ENCODE measurements at regions not wholly inside any gene's neighbourhood (a gene's known extent, or its start where the extent isn't known, plus 50 kb on each side); places are given as distances from the start of the nearest gene placed in this dataset.

DNA sequence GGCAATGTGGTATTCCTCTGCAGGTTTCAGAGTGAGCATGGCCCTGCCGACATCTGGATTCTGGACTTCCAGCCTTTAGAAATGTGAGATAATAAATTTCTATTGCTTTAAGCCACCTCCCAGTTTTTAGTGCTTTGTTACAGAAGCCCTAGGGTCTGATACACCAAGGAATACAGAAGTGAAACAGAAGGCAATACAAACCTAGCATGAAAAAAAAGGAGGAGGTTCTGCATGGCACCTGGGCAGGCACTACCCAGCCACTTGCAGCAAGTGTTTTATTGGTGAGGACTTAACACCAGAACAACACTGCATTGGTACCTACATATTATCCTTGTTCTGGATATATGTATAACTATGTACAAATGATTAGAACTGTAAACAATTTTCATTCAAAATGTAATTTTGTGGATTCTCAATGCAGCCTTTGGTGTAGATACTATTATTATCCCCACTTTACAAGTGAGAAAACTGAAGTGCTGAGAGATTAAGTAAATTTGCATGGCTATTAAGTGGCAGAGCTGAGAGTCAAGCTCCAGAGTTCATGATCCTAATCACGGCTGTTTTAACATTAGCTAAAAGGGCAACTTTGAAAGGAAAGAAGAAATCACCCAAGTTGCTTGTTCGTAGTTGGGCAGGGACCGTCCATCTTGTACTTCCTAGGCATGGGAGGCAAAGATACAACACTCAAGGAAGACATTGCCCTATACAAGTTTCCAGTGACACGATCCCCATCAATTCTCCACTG is 71.8 kb downstream of the IL21 start:
- ATAC-seq: no peak

GRCh38 chr4:122548452-122548851 is 72.4 kb downstream of the IL21 start:
- no peaks in the 10 kb centered on the region for H3K4me1 ChIP-seq (ENCODE audit: insufficient read depth, low read length)
- no peaks in the 10 kb centered on the region for H3K9me3 ChIP-seq (ENCODE audit: low read length)
- H3K4me2 ChIP-seq (ENCODE audit: low read length): no peak overlapping the region
- H3K27me3 ChIP-seq (ENCODE audit: low read length): no peaks in the 10 kb centered on the region
- no peak for ATAC-seq
- H3K27ac ChIP-seq (ENCODE audit: low read length): no peak overlapping the region
- TF ChIP-seq EZH2phosphoT487 (IDR thresholded peaks at IDR 0.05; ENCODE audit: borderline replicate concordance, low read length) (no peak), EZH2 (IDR thresholded peaks at IDR 0.05; ENCODE audit: low read length, unreplicated experiment) (no peak)
- TF ChIP-seq, protein P1, sequence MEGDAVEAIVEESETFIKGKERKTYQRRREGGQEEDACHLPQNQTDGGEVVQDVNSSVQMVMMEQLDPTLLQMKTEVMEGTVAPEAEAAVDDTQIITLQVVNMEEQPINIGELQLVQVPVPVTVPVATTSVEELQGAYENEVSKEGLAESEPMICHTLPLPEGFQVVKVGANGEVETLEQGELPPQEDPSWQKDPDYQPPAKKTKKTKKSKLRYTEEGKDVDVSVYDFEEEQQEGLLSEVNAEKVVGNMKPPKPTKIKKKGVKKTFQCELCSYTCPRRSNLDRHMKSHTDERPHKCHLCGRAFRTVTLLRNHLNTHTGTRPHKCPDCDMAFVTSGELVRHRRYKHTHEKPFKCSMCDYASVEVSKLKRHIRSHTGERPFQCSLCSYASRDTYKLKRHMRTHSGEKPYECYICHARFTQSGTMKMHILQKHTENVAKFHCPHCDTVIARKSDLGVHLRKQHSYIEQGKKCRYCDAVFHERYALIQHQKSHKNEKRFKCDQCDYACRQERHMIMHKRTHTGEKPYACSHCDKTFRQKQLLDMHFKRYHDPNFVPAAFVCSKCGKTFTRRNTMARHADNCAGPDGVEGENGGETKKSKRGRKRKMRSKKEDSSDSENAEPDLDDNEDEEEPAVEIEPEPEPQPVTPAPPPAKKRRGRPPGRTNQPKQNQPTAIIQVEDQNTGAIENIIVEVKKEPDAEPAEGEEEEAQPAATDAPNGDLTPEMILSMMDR (conservative IDR thresholded peaks at IDR 0.05; ENCODE audit: low read depth, low read length): no peak
- BruUV-seq (replicated peaks): no TSS peak
- H3K79me2 ChIP-seq (ENCODE audit: low read length): no peaks in the 10 kb centered on the region
- ChIA-PET CTCF (no interaction called here), POLR2A (ENCODE audit: unreplicated experiment) (no interaction called here)
- no peak for DNase-seq
- H3K9me2 ChIP-seq (replicated peaks; ENCODE audit: low read length): no peaks in the 10 kb centered on the region
- H3K9ac ChIP-seq (ENCODE audit: low read length): no peak overlapping the region
- no peaks in the 10 kb centered on the region for H3F3A ChIP-seq (ENCODE audit: low read length, unreplicated experiment)
- H3K4me3 ChIP-seq (ENCODE audit: low read length): no peak overlapping the region
- no peaks in the 10 kb centered on the region for H3K36me3 ChIP-seq (ENCODE audit: low read depth, low read length)
- no peak overlapping the region for H2AFZ ChIP-seq (ENCODE audit: low read length)
- no peaks in the 10 kb centered on the region for H4K20me1 ChIP-seq (ENCODE audit: low read length)
- intact Hi-C loops (cut with micrococcal nuclease): no loop called here

More for the DNA sequence above, 71.8 kb downstream of the IL21 start:
- ChIA-PET POLR2A (ENCODE audit: unreplicated experiment) (no interaction called here), CTCF (no interaction called here)
- Histone ChIP-seq H4K20me1 (ENCODE audit: low read length) (no peaks in the 10 kb centered on the region), H3K27ac (ENCODE audit: low read length) (no peak overlapping the region), H3K36me3 (ENCODE audit: low read depth, low read length) (no peaks in the 10 kb centered on the region), H3K9me2 (replicated peaks; ENCODE audit: low read length) (no peaks in the 10 kb centered on the region), H3K9ac (ENCODE audit: low read length) (no peak overlapping the region), H3K27me3 (ENCODE audit: low read length) (no peaks in the 10 kb centered on the region), H3K9me3 (ENCODE audit: low read length) (no peaks in the 10 kb centered on the region), H2AFZ (ENCODE audit: low read length) (no peak overlapping the region), H3K79me2 (ENCODE audit: low read length) (no peaks in the 10 kb centered on the region), H3K4me3 (ENCODE audit: low read length) (no peak overlapping the region), H3F3A (ENCODE audit: low read length, unreplicated experiment) (no peaks in the 10 kb centered on the region), H3K4me2 (ENCODE audit: low read length) (no peak overlapping the region), H3K4me1 (ENCODE audit: insufficient read depth, low read length) (no peaks in the 10 kb centered on the region)
- BruUV-seq (replicated peaks): no TSS peak
- intact Hi-C loops (cut with micrococcal nuclease): no loop called here
- DNase-seq: no peak
- TF ChIP-seq, protein P1 (conservative IDR thresholded peaks at IDR 0.05; ENCODE audit: low read depth, low read length): no peak

DNA sequence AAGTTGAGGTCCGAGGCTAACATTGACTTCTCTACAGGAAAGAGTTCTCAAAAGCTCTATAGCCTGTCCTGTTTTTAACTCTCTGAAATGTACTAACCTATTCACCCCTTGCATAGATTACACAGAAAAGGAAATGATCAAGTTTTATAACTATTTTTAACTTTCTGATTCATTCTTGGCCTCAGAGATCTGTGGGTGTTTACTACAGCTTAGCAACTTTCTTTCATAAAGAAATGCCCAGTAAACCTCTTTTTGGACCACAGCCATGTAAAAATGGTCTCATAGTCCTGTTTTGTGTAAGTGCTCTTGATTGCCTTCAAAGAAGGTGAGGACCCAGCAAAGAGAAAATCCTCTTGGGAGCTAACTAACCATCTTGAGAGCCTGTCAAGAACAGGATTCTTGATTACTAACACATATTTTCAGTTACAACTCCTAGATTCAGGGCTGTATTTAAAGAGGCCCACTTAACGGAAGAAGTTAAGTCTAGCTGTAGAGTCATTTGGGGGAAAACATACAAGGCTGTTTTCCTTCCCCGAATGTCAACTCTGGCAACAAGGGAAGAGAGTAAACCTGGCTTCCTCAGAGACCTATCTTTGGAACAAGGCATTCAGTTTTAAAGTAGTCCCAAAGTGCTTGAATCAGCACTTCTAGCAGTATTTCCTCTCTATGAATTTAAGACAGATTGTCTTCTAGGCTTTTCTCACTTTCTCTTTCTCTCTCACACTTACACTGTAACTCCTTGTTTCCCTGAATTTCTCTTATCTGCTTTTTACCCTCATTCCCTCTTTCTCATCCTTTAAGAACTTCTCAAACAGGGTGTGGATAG is 78.2 kb downstream of the IL21 start:
- Histone ChIP-seq H3K4me2 (ENCODE audit: low read length) (no peak overlapping the region), H3K79me2 (ENCODE audit: low read length) (no peaks in the 10 kb centered on the region), H3K27me3 (ENCODE audit: low read length) (no peaks in the 10 kb centered on the region), H3K36me3 (ENCODE audit: low read depth, low read length) (no peaks in the 10 kb centered on the region), H3F3A (ENCODE audit: low read length, unreplicated experiment) (no peaks in the 10 kb centered on the region), H3K27ac (ENCODE audit: low read length) (no peak overlapping the region), H3K4me3 (ENCODE audit: low read length) (no peak overlapping the region), H2AFZ (ENCODE audit: low read length) (no peak overlapping the region), H3K9me2 (replicated peaks; ENCODE audit: low read length) (no peaks in the 10 kb centered on the region), H4K20me1 (ENCODE audit: low read length) (no peaks in the 10 kb centered on the region), H3K9me3 (ENCODE audit: low read length) (no peaks in the 10 kb centered on the region), H3K4me1 (ENCODE audit: insufficient read depth, low read length) (no peaks in the 10 kb centered on the region; the same call in 1 of the 2 replicates), H3K9ac (ENCODE audit: low read length) (no peak overlapping the region)
- ATAC-seq: no peak
- ChIA-PET CTCF (no interaction called here), POLR2A (ENCODE audit: unreplicated experiment) (no interaction called here)
- intact Hi-C loops (cut with micrococcal nuclease): no loop called here
- TF ChIP-seq EZH2phosphoT487 (IDR thresholded peaks at IDR 0.05; ENCODE audit: borderline replicate concordance, low read length) (no peak), EZH2 (IDR thresholded peaks at IDR 0.05; ENCODE audit: low read length, unreplicated experiment) (no peak)
- TF ChIP-seq, protein P1 (conservative IDR thresholded peaks at IDR 0.05; ENCODE audit: low read depth, low read length): no peak
- BruUV-seq (replicated peaks): no TSS peak
- peak; percentile 19 for DNase-seq
